ENCODE measurements at regions not wholly inside any gene's neighbourhood (a gene's known extent, or its start where the extent isn't known, plus 50 kb on each side); places are given as distances from the start of the nearest gene placed in this dataset.

DNA sequence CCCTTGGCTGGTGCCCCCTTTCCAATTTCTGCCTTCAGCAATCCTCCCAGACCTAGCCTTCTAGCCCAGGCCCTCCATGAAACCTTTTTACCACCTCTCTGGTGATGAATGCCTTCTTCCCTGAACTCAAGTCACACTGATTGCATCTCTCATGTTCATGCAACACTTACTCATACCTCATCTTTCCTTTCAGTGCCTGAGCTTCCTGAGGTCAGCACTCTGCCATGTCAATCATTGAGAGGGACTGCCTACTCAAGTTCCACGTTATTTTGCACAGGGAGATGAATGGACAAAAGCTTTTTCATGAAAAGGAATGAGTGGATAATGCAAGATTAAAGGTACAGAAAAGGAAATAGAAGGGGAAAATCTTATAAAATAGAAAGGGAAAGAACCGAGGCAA lies 60.1 kb upstream of the PLEKHG1 start:
- TF ChIP-seq, protein P1, sequence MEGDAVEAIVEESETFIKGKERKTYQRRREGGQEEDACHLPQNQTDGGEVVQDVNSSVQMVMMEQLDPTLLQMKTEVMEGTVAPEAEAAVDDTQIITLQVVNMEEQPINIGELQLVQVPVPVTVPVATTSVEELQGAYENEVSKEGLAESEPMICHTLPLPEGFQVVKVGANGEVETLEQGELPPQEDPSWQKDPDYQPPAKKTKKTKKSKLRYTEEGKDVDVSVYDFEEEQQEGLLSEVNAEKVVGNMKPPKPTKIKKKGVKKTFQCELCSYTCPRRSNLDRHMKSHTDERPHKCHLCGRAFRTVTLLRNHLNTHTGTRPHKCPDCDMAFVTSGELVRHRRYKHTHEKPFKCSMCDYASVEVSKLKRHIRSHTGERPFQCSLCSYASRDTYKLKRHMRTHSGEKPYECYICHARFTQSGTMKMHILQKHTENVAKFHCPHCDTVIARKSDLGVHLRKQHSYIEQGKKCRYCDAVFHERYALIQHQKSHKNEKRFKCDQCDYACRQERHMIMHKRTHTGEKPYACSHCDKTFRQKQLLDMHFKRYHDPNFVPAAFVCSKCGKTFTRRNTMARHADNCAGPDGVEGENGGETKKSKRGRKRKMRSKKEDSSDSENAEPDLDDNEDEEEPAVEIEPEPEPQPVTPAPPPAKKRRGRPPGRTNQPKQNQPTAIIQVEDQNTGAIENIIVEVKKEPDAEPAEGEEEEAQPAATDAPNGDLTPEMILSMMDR (conservative IDR thresholded peaks at IDR 0.05; ENCODE audit: low read depth, low read length): no peak
- TF ChIP-seq EZH2phosphoT487 (IDR thresholded peaks at IDR 0.05; ENCODE audit: borderline replicate concordance, low read length) (no peak), EZH2 (IDR thresholded peaks at IDR 0.05; ENCODE audit: low read length, unreplicated experiment) (no peak)
